HG03097 (cell line): ENCODE measurements at regions not wholly inside any gene's neighbourhood (a gene's known extent, or its start where the extent isn't known, plus 50 kb on each side); places are given as distances from the start of the nearest gene placed in this dataset.
"Not testable (repeated sequence)": the region's sequence is repeated elsewhere in the genome, so short reads cannot be mapped to it uniquely, and the experiment has no call there.

Source experiments
- ATAC-seq: cut with Tn5 transposase; IDR thresholded peaks from one replicate; pipeline ENCODE4 v1.9.1; 2021; ENCODE audit not compliant: unreplicated experiment, low FRiP score

DNA sequence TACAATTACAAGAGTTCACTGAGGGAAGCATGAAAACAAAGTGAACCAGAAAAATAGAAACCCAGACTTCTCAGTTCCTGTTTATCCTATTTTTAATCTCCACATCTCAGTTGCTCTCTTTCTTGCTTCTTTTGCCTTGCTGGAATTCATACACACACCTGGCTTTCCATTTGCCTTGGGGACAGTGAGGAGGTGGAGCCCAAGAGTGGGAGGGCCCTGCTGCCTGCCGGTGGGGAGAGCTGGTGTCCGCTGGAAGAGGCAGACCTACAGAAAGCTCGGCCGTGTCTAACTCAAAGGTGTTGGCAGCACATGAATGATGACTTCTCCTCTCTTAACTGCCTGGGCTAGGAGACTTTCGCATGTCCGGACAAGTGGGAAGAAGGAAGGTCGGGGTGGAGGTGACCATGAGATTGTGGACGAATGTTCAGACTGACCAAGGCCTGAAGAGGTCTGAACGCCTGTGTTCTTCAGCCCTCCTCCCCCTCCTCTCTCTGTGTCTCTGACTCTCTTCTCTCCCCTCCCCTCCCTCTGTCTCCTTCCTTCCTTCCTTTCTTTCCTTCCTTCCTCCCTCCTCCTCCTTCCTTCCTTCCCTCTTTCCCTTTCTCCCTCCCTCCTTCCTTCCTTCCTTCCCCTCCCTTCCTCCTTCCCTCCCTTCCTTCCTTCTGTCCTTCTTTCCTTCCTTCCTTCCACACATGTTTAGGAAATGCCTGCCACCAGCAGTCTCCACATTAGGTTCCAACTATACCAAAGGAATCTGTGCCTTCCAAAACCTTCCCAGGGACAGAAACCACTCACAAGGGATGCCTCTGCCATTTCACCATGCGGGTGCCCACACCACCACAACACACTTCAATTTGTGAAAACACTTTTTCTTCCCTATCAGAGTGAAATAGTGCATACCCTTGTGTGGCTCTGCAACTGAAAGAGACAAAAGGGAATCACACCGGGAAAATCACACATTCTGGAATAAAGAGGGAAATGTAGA lies 157.3 kb upstream of the RUNX1 start:
- ATAC-seq, result no peak

DNA sequence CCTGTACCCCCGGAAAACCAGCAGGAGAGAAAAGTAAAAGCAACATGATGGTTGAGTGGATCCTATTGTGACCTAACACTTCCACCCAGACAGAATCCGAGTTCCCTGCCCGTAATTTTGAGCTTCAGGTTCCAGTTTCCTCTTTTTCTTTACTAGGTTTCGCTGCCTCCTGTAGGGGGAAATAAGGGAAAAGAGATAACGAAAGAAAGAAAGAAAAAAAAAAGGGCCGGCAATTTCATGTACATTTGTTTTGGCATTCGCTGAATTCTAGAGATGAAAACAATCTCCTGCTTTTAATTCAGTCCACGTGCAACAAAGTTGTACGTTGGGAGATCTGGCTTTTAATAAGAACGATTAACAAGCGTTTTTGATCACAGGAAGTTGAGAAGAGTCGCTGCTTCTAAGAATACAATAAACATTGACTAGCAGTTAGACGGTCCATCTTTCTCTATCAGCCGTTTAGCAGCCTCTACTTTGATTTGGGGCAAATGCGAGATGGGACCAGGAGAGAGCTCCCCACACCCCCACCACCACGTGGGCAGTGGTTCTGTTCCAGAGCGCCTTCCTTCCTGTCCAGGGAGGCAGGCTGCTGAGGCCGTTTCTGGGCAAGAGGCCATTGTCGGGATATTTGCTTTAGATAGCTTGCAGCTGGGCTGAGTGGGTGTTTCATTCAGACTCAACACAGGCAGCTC lies 155.9 kb upstream of the RUNX1 start:
- no peak for ATAC-seq

GRCh38 chr21:35204125-35204524 lies 155.0 kb upstream of the RUNX1 start:
- no peak for ATAC-seq

- ATAC-seq, result no peak
Measured at GRCh38 chr21:35203093-35203977, 154.2 kb upstream of the RUNX1 start.

DNA sequence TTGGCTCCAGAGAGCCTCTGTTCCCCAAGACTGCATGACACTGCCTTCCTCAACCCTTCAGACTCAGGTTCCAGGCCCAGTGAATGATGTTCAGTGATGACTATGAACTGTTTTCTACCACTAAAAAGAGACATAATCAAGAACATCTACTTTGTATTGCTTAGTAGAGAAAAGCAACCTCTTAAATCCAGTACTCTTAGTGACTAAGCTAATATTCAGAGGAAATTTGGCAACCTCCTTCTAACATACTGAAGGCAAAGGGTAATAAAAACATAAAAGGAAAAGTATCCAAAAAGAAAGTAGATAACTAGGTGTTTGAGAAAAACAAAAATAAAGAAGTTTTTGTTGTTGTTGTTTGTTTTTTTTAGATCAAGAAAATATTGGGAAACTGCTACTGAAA lies 153.3 kb upstream of the RUNX1 start:
- ATAC-seq, result no peak

DNA sequence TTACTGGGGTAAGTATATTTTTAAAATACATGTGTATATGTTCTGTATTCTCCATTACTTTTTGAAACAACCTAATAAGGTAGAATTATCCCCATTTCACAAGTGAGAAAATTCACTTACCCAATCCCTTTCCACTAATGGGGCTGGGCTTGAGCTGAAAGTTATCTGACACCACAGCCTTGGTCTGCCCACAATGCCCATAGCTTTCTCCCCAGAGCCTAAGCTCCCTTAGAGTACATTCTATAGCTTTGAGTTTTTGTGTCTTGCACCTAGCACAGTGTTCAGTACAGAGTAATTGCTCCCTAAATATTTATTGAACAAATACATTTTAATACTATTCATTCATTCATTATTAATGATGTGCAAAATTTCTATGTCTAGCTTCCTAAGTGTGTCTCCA lies 152.7 kb upstream of the RUNX1 start:
- no peak for ATAC-seq

DNA sequence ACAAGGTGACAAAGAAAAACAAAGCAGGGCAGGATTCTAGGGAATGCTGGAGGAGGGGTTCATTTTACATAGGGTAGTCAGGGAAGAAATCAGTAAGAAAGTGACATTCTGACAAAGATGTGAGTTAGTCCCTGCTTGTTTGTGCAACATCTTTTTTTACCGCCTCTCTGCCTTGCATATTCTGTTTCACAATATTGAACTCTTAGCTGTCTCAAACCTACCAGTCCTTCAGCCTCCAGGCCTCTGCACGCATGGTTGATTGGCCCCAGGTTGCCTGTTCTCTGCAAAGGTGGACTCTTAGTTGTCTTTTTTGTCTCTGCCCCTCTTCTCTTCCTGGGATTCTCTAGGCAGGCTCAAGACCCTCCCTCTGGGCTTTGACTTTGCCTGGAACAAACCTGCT lies 152.2 kb upstream of the RUNX1 start:
- ATAC-seq, result no peak

DNA sequence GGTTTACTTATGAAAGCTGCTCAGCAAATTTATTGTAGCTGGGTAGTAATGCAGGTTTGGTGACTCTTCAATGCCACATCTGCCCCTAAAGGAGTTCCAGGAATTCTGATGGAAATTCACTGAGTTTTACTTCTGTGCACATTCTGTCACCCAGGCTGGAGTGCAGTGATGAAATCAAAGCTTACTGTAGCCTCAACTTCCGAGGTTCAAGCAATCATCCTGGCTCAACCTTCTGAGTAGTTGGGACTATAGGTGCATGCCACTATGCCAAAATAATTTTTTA lies 150.6 kb upstream of the RUNX1 start:
- no peak for ATAC-seq

DNA sequence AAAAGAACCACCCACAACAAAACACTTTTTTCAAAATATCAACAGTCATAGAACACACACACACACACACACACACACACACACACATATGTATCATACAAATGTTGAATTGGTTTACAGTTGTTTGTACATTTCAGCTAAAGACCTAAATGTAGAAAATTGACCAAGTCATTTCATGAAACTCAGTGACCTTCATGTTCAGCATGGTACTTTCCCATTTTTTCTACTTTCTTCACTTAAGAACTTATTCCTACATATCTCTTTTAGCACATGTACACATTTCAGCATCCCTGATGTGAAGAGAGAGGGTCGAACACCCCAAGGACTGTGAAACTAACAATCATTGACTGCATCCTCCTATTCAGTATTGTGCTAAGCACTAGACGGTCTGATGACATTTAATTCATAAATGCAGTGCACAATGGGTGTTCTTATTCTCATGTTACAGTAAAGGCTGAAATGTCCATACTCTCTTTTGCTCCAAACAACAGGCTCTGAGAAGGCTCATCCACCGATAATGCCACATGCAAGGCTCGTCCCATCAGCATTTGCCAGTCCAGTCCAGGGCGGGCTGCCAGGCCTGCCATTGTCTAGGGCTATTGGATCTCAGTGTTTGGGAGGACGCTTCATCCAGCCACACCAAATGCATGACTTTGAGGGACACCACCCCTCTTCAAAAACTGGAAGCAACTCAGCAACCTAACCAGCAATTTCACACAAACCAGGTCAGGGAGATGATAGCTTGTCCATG lies 150.1 kb upstream of the RUNX1 start:
- no peak for ATAC-seq

- ATAC-seq, result no peak
Measured at GRCh38 chr21:35198565-35198964, 149.5 kb upstream of the RUNX1 start.

DNA sequence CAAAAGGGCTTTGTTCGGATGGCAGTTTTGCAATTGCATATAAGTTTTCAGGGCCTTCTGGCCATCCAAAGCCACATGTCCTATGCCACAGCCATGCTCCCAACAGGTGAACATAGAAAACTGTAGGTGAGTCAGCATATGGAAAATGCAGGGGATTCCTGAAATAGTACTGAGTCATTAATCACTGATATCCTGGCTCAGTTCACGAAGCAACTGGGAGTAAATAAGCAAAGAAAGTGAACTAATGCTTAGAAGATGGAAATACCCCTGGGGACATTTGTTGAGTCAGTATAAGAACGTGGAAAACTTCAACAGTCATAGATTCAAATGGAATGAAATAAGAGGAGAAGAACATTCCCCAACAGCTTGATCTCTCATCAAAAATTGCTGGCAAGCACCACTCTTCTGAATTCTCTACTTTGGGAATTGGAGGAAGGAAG lies 148.9 kb upstream of the RUNX1 start:
- no peak for ATAC-seq

- ATAC-seq, result no peak
Measured at GRCh38 chr21:35197191-35197590, 148.1 kb upstream of the RUNX1 start.

DNA sequence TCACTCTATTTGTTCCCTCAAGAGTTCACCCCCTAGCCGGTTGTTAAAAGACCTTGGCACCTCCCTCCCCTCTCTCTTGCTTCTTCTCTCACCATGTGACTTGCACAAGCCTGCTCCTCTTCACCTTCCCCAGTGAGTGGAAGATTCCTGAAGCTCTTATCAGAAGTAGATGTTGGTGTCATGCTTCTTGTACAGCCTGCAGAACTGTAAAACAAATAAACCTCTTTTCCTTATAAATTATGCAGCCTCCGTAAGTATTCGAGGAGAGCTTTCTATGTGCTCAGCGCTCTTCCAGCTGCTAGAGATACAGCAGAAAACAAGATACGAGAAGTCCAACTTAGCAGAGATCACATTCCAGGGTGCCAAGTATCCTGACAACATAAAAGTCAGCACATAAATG lies 147.0 kb upstream of the RUNX1 start:
- no peak for ATAC-seq

- no peak for ATAC-seq
Measured at GRCh38 chr21:35195232-35195631, 146.1 kb upstream of the RUNX1 start.

GRCh38 chr21:35191754-35192153 lies 142.7 kb upstream of the RUNX1 start:
- ATAC-seq, result no peak

GRCh38 chr21:35191128-35191527 lies 142.0 kb upstream of the RUNX1 start:
- ATAC-seq, result no peak

- ATAC-seq, result no peak
Measured at GRCh38 chr21:35190201-35190701, 141.1 kb upstream of the RUNX1 start.

- ATAC-seq, result peak; percentile 91
Measured at GRCh38 chr21:35189077-35189863, 140.2 kb upstream of the RUNX1 start.

DNA sequence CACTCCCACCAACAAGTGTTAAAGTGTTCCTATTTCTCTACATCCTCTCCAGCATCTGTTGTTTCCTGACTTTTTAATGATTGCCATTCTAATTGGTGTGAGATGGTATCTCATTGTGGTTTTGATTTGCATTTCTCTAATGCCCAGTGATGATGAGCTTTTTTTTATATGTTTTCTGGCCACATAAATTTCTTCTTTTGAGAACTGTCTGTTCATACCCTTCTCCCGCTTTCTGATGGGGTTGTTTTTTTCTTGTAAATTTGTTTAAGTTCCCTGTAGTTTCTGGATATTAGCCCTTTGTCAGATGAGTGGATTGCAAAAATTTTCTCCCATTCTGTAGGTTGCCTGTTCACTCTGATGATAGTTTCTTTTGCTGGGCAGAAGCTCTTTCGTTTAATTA lies 134.3 kb upstream of the RUNX1 start:
- ATAC-seq, result not testable (repeated sequence)
